Left ventricle myocardium inferior (tissue), 1 donor: ENCODE measurements at regions not wholly inside any gene's neighbourhood (a gene's known extent, or its start where the extent isn't known, plus 50 kb on each side); places are given as distances from the start of the nearest gene placed in this dataset.

Experiments used
- DNase-seq: peaks from one replicate; pipeline ENCODE4 v3.0.0-alpha.2; 2020
- H3K27ac ChIP-seq: fragments of 200-600 bp; replicated peaks from 2 replicates; pipeline ENCODE4 v1.8.0; 2021
- H3K27me3 ChIP-seq: fragments of 200-600 bp; 2 replicates; pipeline ENCODE4 v1.8.0; 2021; ENCODE audit warnings: low read depth
- H3K36me3 ChIP-seq: fragments of 200-600 bp; 2 replicates; pipeline ENCODE4 v1.8.0; 2021
- H3K4me1 ChIP-seq: fragments of 200-600 bp; 2 replicates; pipeline ENCODE4 v1.8.0; 2021
- H3K4me3 ChIP-seq: fragments of 200-600 bp; 2 replicates; pipeline ENCODE4 v1.8.0; 2021; ENCODE audit warnings: mild to moderate bottlenecking, moderate library complexity
- H3K9me3 ChIP-seq: fragments of 200-600 bp; replicated peaks from 2 replicates; pipeline ENCODE4 v1.8.0; 2021
- CTCF ChIP-seq: fragments of 200-600 bp; IDR thresholded peaks from 2 replicates; pipeline ENCODE4 v1.8.0; 2021; ENCODE audit warnings: antibody characterized with exemption, mild to moderate bottlenecking, borderline replicate concordance
- intact Hi-C: fragments of 100-400 bp; cut with micrococcal nuclease; formaldehyde crosslinking; loops from one replicate; pipeline ENCODE4 v1.11.0; 2022
- donor health status: DM: no; HTN: yes; CAD: no; lungs with severe emphysema.

- intact Hi-C loops, result no loop called here
- no peaks in the 10 kb centered on the region for H3K9me3 ChIP-seq
- no peaks in the 10 kb centered on the region for H3K27me3 ChIP-seq
- DNase-seq, result no peak
- no peak overlapping the region for H3K4me3 ChIP-seq
- TF ChIP-seq CTCF, result no peak
- no peaks in the 10 kb centered on the region for H3K36me3 ChIP-seq
- H3K27ac ChIP-seq, result no peak overlapping the region
- H3K4me1 ChIP-seq, result no peaks in the 10 kb centered on the region
These were observed 541.7 kb downstream of the BCOR start for GRCh38 chrX:39556056-39556455.

- no peaks in the 10 kb centered on the region for H3K4me1 ChIP-seq
- no peak for DNase-seq
- H3K27ac ChIP-seq, result no peak overlapping the region
- H3K9me3 ChIP-seq, result no peaks in the 10 kb centered on the region
- H3K27me3 ChIP-seq, result no peaks in the 10 kb centered on the region
- no peaks in the 10 kb centered on the region for H3K36me3 ChIP-seq
- no peak overlapping the region for H3K4me3 ChIP-seq
- TF ChIP-seq CTCF, result no peak
- intact Hi-C loops, result no loop called here
These were observed 538.5 kb downstream of the BCOR start for GRCh38 chrX:39559229-39559628.

GRCh38 chrX:39560271-39560670 lies 537.5 kb downstream of the BCOR start:
- Histone ChIP-seq H3K4me1 (no peaks in the 10 kb centered on the region), H3K27me3 (no peaks in the 10 kb centered on the region), H3K36me3 (no peaks in the 10 kb centered on the region), H3K27ac (no peak overlapping the region), H3K9me3 (no peaks in the 10 kb centered on the region), H3K4me3 (no peak overlapping the region)
- TF ChIP-seq CTCF, result no peak
- intact Hi-C loops, result no loop called here
- no peak for DNase-seq

GRCh38 chrX:39563178-39563577 lies 534.6 kb downstream of the BCOR start:
- TF ChIP-seq CTCF, result no peak
- intact Hi-C loops, result no loop called here

GRCh38 chrX:39564751-39565150 lies 533.0 kb downstream of the BCOR start:
- intact Hi-C loops, result no loop called here
- no peak overlapping the region for H3K4me3 ChIP-seq
- no peak for DNase-seq
- H3K27ac ChIP-seq, result no peak overlapping the region
- no peaks in the 10 kb centered on the region for H3K9me3 ChIP-seq
- no peak for TF ChIP-seq CTCF
- H3K4me1 ChIP-seq, result no peaks in the 10 kb centered on the region
- no peaks in the 10 kb centered on the region for H3K27me3 ChIP-seq
- H3K36me3 ChIP-seq, result no peaks in the 10 kb centered on the region

More at GRCh38 chrX:39563178-39563577, 534.6 kb downstream of the BCOR start:
- Histone ChIP-seq H3K4me3 (no peak overlapping the region), H3K9me3 (no peaks in the 10 kb centered on the region), H3K27me3 (no peaks in the 10 kb centered on the region), H3K27ac (no peak overlapping the region), H3K4me1 (no peaks in the 10 kb centered on the region), H3K36me3 (no peaks in the 10 kb centered on the region)
- DNase-seq, result no peak

- no peaks in the 10 kb centered on the region for H3K9me3 ChIP-seq
- no peak overlapping the region for H3K27ac ChIP-seq
- no peaks in the 10 kb centered on the region for H3K36me3 ChIP-seq
- no peak for DNase-seq
- no peak overlapping the region for H3K4me3 ChIP-seq
- no peaks in the 10 kb centered on the region for H3K27me3 ChIP-seq
- H3K4me1 ChIP-seq, result no peaks in the 10 kb centered on the region
- intact Hi-C loops, result no loop called here
- no peak for TF ChIP-seq CTCF
These were observed 523.6 kb downstream of the BCOR start for GRCh38 chrX:39574178-39574577.
